GM12892 (cell line): ENCODE measurements at regions not wholly inside any gene's neighbourhood (a gene's known extent, or its start where the extent isn't known, plus 50 kb on each side); places are given as distances from the start of the nearest gene placed in this dataset.
A peak's percentile ranks its signal among the peaks of the same experiment; 100 is the strongest.
"Not testable (repeated sequence)": the region's sequence is repeated elsewhere in the genome, so short reads cannot be mapped to it uniquely, and the experiment has no call there.

Experiments
- DNase-seq: peaks from one replicate; pipeline ENCODE4 v3.0.0; 2011; ENCODE audit not compliant: insufficient read length
- FAIRE-seq: peaks from 2 replicates; lab custom pipeline; 2011; peaks lifted over from hg19 to GRCh38; lab: Jason Lieb, UNC
- POLR2A ChIP-seq: IDR thresholded peaks from 2 replicates; pipeline ENCODE4 v1.6.1; 2011; ENCODE audit warnings: low read depth, low read length, control low read depth
- POLR2AphosphoS5 ChIP-seq: IDR thresholded peaks from 2 replicates; pipeline ENCODE4 v1.6.1; 2011; ENCODE audit warnings: low read depth, low read length, control low read depth
- TAF1 ChIP-seq: IDR thresholded peaks from 2 replicates; pipeline ENCODE4 v1.6.1; 2011; ENCODE audit warnings: low read depth, mild to moderate bottlenecking, control low read depth, low read length, borderline replicate concordance

DNA sequence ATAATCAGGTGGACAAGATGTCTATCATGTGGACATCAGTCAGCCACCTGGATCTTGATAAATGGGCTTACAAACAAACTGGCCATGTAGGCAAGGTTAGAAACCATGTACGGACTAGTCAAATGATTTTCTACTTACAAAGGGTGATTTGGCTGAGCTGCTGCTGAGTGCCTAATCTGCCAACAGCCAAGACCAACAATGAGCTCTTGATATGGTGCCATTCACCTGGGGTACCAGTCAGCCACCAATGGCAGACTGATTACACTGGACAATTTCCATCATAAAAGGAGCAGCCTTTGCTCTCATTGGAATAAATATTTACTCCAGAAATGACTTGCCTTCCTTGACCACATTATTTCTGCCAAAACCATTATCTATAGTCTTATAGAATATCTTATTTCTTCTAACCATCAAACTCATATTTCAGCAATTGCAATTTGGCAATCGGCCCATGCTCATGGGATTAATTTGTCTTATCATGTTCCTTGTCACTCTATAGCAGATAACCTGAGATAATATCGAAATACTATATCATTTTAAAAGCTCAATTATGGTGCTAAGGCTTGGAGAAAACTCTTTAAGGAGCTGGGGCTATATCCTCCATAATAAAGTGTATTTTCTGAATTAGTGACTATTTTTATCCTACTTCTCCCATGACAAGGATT, 135.1 kb downstream of the SLC25A46 start:
- FAIRE-seq: no peak
- no peak for DNase-seq

DNA sequence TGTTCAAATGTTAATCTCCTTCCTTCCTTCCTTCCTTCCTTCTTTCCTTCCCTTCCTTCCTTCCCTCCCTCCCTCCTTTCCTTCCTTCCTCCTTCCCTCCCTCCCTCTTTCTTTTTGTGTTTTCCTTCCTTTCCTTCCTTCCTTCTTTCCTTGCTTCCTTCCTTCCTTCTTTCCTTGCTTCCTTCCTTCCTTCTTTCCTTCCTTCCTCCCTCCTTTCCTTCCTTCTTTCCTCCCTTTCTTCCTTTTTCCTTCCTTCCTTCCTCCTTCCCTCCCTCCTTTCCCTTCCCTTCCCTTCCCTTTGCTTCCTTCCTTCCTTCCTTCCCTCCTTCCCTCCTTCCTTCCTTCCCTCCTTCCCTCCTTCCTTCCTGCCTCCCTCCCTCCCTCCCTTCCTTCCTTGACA, 136.3 kb downstream of the SLC25A46 start:
- not testable (repeated sequence) for DNase-seq, FAIRE-seq

More for the DNA sequence above, 135.1 kb downstream of the SLC25A46 start:
- TF ChIP-seq POLR2AphosphoS5 (no peak), TAF1 (no peak), POLR2A (no peak)

DNA sequence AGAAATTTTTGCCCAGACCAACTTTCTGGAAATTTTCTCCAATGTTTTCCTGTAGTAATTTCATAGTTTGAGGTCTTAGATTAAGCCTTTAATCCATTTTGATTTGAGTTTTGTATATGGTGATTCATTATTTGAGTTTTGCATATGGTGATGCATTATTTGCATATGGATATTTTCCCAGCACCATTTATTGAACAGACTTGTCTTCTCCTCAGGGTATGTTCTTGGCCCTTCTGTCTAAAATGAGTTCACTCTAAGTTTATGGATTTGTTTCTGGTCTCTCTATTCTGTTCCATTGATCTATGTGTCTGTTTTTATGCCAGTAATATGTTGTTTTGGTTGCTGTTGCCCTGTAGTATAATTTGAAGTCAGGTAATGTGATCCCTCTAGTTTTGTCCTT, 139.3 kb downstream of the SLC25A46 start:
- DNase-seq (no peak), FAIRE-seq (no peak)
- no peak for TF ChIP-seq POLR2A
- no peak for TF ChIP-seq TAF1
- TF ChIP-seq POLR2AphosphoS5: no peak

DNA sequence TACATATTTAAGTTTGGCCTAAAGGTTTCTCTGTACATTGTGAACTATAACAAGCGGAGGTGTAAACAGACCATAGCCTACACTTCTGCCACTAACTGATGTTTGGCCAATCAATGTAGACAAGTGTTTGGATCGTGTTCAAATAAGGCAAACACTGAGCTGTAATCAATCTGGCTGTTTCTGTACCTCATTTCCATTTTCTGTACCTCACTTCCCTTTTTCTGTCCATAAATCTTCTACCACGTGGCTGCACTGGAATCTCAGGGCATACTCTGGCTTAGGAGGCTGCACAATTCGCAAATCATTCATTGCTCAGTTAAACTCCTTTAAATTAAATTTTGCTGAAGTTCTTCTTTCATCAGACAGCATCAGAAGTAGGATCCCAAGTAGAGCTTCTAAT, 140.9 kb downstream of the SLC25A46 start:
- FAIRE-seq: no peak
- no peak for TF ChIP-seq POLR2AphosphoS5
- no peak for TF ChIP-seq POLR2A
- TF ChIP-seq TAF1: no peak

DNA sequence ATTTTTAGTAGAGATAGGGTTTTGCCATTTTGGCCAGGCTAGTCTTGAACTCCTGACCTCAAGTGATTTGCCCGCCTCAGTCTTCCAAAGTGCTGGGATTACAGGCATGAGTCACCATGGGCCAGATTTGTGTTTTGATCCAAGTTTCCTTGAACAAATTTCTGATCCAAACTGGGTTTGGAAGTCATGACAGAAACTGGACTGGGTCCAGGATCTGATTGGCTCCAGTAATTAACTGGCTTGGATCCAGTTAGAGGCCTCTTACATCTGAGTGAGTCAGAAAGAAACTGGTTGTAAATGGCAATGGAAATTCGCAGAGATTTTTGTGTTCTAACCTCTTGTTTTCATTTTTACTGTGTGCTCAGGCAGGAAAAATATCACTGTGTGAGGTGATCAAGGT, 141.6 kb downstream of the SLC25A46 start:
- DNase-seq (no peak), FAIRE-seq (no peak)
- TF ChIP-seq TAF1 (no peak), POLR2A (no peak)

More for the DNA sequence above, 140.9 kb downstream of the SLC25A46 start:
- DNase-seq: no peak

DNA sequence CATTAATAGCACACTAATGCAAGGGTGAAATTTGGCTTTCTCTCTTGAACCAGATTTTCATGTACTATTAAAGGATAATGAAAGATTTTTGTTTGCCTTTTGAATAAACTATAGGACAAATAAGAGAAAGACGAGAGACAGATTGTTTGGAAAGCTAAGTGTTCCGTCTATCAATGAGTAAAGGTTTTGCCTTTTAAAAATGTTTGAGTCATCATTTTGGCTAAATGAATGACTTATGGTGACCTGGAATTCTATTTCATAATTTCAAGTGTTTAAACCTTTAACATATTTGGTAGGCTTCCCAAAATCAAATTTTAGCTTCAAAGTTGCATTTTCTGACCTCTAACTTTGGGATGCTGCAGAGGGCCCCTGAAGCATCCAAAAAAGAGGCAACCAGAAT, 145.2 kb downstream of the SLC25A46 start:
- DNase-seq (no peak), FAIRE-seq (no peak)
- TF ChIP-seq TAF1 (no peak), POLR2AphosphoS5 (no peak), POLR2A (no peak)

DNA sequence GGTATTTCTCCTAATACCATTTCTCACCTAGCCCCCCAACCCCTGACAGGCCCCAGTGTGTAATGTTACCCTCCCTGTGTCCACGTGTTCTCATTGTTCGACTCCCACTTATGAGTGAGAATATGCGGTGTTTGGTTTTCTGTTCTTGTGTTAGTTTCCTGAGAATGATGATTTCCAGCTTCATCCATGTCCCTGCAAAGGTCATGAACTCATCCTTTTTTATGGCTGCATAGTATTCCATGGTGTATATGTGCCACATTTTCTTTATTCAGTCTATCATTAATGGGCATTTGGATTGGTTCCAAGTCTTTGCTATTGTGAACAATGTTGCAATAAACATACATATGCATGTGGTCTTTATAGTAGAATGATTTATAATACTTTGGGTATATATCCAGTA, 148.4 kb downstream of the SLC25A46 start:
- not testable (repeated sequence) for FAIRE-seq

DNA sequence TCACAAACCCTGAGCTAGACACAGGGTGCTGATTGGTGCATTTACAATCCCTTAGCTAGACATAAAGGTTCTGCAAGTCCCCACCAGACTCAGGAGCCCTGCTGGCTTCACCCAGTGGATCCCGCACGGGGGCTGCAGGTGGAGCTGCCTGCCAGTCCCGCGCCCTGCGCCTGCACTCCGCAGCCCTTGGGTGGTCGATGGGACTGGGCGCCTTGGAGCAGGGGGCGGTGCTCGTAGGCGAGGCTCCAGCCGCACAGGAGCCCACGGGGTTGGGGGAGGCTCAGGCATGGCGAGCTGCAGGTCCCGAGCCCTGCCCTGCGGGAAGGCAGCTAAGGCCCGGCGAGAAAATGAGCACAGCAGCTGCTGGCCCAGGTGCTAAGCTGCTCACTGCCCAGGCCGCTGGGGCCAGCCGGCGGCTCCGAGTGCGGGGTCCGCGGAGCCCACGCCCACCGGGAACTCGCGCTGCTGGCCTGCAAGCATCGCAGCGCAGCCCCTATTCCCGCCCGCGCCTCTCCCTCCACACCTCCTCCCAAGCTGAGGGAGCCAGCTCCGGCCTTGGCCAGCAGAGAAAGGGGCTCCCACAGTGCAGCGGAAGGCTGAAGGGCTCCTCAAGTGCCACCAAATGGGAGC, 155.2 kb downstream of the SLC25A46 start:
- not testable (repeated sequence) for FAIRE-seq

More for the DNA sequence above, 148.4 kb downstream of the SLC25A46 start:
- DNase-seq: not testable (repeated sequence)

DNA sequence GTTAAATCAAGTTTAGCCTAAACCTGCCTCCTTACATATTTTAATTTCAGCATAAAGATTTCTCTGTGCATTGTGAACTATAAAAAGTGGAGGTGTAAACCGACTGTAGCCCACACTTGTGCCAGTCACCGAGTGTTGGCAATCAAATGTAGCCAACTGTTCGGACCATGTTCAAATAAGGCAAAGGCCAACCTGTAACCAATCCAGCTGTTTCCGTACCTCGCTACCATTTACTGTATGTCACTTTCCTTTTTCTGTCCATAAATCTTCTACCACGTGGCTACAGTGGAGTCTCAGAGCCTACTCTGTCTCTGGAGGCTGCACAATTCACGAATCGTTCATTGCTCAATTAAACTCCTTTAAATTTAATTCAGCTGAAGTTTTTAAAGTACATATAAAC, 156.0 kb downstream of the SLC25A46 start:
- FAIRE-seq (no peak), DNase-seq (no peak)
- no peak for TF ChIP-seq POLR2AphosphoS5
- TF ChIP-seq POLR2A: no peak

More for the DNA sequence above, 155.2 kb downstream of the SLC25A46 start:
- DNase-seq: not testable (repeated sequence)

DNA sequence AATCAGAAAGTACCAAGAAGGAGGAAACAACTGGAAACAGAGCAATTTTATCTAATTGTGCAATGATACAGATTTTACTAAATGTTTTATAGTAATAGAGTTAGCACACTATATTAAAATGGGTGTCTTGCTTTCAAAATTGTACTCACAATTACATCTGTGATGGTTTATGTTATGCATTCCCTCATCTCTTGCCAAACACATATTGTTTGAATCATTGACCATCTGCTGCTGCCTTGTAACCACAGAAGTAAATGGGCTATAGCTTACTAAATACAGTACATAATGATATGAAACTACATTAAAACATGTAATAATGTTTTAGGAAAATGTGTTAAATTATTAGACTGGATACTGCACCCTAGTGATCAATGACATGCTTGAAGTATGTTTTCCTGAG, 158.1 kb downstream of the SLC25A46 start:
- FAIRE-seq (no peak), DNase-seq (no peak)

DNA sequence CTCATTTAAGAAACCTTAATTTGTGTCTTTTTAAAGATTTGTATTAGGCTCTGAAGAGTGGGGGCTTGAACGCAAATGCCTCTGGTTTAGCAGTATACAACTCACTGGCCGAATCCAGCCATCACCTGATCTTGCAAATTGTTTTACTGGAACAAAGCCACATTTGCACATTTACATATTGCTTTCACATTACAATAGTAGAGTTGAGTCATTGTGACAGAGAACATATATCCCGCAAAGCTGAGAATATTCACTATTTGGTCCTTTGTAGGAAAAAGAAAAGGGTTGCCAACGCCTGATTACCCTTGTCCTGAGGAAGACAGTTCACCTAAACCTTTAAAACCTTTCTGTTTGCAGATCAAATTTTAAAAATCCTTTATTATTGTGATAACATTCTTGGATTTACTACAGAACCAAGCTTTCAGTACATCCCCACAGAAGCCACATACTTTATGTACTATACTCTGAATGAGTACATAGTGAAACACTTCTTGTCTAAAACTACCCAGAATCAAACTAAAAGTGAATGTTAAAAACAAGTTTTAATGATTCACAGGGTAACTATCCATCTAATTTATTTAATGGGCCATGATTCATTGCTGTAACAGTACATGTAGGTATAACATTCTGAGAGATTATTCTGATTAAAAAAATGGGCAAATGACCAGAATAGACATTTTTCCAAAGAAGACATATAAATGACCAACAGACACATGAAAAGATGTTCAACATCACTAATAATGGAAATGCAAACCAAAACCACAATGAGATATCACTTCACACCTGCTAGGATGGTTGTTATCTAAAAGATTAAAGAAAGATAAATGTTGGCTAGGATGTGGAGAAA, 161.0 kb downstream of the SLC25A46 start:
- FAIRE-seq (peak; percentile 54), DNase-seq (no peak)
- TF ChIP-seq POLR2A (no peak), POLR2AphosphoS5 (no peak), TAF1 (no peak)

More for the DNA sequence above, 158.1 kb downstream of the SLC25A46 start:
- no peak for TF ChIP-seq TAF1
- TF ChIP-seq POLR2A: no peak
- TF ChIP-seq POLR2AphosphoS5: no peak

DNA sequence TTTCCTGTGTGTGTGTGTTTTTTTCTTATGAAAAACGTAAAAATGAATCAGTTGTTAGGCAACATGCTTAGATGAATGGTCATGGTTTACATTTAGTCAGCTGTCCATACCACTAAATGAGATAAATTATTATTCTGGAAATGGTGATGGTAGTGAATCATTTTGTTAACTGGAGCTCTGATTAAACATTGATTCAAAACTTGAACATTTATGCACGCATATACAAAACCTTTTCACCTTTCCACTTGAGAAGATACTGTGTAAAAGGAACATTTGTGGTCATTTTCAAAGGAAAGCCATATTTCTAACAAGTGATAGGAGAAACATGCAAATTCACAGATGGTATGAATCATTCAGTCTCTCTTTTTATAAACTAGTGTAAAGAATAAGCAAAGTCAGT, 162.0 kb downstream of the SLC25A46 start:
- TF ChIP-seq POLR2A: no peak
- no peak for TF ChIP-seq TAF1
- no peak for TF ChIP-seq POLR2AphosphoS5
- FAIRE-seq (no peak), DNase-seq (no peak)

DNA sequence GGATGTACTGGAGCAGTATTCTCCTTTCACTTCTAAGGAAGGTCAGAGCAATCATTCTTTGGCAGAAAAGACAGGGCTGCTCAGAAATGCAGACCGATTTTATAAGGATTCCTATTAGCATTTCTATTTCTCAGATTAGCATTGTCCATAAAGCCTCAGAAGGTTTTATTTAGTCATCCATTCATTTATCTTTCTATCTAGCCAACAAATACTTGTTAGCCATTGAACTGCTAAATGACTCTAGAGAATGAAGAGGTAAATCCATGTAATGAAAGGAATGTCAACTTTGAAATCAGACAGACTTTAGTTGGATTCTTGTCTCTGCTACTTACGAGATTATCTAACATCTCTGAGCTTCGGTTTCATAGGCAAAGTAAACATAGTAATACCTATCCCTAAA, 165.2 kb downstream of the SLC25A46 start:
- TF ChIP-seq POLR2A (no peak), TAF1 (no peak), POLR2AphosphoS5 (no peak)
- DNase-seq (no peak), FAIRE-seq (no peak)
